ENCODE measurements at regions not wholly inside any gene's neighbourhood (a gene's known extent, or its start where the extent isn't known, plus 50 kb on each side); places are given as distances from the start of the nearest gene placed in this dataset.
"Not testable (repeated sequence)": the region's sequence is repeated elsewhere in the genome, so short reads cannot be mapped to it uniquely, and the experiment has no call there.

DNA sequence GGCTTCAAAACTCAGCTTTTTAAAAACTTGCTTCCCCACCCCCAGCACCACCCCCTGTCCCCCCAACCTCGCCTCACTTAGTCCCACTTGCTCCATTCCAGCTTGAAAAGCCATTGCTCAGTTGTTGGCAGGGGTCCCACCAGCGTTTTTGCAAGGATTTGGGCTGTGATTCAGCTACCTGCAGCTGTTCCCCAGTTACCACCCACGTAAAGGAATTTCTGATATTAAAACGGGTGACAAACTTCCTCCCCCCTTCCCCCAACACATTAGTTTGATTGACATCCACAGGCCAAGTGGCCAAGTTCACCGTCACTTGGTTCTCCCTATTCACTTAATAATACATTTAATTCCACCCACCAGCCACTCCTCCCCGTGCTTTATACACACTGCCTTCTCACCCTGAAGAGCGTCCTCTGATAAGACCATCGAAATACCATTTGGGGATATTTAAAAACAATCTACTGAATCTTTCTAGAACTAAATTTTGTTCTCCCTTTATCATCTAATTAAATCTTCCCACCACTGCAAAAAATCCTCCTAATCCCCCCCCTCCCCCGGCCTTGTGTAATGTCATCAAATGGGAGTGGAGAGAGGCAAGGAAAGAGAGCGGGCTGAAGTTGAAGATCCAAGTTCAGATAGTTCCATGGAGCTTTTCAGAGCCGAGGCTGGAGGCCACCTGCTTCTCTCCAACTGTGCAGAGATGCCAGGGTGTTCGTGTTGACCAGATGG, 55.1 kb downstream of the SOX9 start:
- DNase-seq = no peak

GRCh38 chr17:72176516-72176851, 55.7 kb downstream of the SOX9 start:
- DNase-seq = no peak

GRCh38 chr17:72176951-72177660, 56.3 kb downstream of the SOX9 start:
- DNase-seq = no peak

DNA sequence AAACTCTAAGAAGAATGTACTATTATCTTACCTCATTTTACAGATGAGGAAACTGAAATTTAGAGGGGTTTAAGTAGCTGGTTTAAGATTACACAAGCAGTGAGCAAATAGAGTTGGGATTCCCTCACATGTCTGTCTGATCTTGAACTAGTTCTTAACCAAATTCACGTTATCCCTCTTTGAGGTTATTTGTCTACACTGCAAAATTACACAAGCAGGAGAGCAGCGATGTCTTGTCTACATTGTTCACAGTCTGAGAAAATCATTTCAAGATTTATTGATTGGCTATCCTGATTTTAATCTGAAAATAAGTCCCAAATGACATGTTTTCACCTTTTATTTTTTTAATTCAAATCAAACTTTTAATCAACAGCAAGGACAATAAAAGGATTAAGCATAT, 56.9 kb downstream of the SOX9 start:
- no peak for DNase-seq

GRCh38 chr17:72182371-72182873, 61.6 kb downstream of the SOX9 start:
- no peak for DNase-seq

DNA sequence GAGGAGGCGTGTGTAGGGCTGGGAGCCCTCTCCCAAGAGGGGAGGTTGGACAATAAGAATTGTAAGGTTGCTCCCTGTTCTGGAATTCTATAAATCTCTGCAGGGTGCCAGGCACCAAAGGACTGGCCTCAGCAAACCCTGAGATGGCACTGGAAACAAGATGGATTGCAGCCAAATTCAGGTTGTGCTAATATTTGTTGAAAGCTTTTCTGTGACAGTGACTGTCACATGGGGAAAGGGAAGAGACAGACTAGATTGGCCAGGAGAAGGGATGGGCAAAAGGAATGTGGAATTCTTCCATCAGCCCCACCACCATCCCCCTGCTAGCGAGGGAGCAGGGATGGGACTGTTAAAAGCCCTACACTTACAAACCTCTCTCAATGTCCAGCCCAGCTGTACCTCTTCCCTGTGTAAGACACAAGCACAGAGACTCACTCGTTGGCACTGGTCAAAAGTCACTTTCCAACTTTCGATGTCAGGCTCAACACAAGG, 62.4 kb downstream of the SOX9 start:
- no peak for DNase-seq

DNA sequence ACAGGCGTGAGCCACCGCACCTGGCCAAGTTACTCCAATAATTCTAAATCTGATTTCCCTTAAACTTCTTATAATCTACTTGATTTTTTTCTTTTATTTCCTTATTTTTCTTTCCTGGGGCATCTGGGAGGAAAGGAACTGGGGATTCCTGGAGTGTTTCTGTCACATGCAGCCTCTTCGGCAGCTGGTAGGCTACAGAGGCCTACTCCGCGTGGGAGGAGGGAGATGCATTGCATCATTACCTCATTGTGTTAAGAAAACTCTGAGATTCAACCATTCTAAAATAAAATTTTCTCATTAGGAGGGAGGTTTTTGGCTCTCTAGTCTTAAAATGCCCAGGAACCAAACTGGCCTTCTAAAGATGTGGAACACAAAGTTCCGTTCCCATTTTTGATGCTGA, 64.0 kb downstream of the SOX9 start:
- no peak for DNase-seq

DNA sequence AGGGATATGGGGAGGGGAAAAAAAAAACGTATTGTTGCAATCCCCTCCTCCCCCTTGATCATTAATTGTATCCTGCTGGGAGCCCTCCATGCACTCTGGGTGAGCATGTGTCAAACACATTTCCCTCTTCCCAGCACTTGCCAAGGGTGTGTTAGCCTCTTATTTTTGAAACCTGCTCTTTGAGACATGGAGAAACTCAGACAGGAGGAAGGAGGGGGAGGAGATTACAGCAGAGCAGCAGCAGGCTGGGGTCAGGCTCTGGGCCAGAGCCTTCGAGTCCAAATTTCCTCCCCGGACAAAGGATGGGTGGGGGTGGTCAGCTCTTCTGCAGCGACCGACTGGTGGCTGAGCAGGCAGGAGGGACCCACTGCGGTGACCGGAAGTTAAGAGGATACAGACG, 64.7 kb downstream of the SOX9 start:
- DNase-seq = no peak

GRCh38 chr17:72187556-72187955, 66.7 kb downstream of the SOX9 start:
- no peak for DNase-seq

- no peak for DNase-seq
Measured at GRCh38 chr17:72188801-72189200, 68.0 kb downstream of the SOX9 start.

DNA sequence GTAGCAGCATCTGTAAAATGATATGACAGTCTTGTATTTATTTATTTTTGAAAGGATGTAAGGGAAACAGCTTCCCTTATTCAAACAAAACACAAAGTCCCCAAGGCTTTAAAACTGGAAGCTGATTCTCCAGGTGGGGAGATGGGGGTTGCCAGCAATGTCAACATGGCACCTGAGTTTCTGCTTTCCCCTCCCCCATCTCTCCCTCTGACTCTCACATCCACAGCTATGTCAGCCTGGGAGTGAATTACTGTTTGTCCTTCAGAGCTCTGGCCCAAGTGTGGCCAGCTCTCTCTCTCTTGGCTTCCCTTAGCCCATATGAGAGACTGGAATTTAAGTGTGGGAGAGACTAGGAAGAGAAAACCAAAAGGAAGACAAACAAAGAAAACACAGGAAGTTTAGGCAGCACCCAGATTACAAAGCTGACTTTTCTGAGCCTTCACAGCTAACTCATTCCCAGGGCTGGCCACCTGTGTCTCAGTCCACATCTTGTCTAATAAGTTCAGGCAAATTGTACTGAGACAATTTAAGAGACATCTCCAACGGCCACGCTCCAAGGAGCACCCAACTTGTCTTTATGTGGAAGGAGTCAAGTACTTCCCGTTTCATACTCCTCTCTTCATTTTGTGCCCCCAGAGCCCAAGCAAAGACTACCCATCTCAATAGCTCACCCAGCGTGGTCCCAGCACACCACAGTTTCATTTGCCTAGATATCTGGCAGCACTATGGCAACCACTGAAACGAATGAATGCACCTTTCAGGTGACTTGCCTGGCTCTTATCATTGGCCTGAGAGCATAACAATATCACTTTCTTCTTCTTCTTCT, 69.2 kb downstream of the SOX9 start:
- DNase-seq = no peak

DNA sequence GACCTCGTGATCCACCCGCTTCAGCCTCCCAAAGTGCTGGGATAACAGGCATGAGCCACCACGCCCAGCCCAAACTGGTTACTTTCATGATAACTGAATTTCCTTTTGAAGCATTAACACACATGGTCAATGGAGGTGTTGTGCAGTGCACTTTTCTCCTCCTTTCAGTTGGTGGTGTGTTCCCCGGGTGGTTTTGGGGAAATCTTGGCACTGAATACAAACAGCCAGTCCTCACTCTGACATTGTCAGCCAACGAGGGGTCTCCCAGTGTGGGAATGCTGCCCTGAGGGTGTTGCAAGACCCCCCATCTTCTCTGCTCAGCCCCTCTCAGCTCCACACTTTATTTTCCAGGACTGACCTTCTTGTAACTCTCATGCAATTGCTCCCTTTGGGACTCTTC, 70.5 kb downstream of the SOX9 start:
- DNase-seq = no peak

DNA sequence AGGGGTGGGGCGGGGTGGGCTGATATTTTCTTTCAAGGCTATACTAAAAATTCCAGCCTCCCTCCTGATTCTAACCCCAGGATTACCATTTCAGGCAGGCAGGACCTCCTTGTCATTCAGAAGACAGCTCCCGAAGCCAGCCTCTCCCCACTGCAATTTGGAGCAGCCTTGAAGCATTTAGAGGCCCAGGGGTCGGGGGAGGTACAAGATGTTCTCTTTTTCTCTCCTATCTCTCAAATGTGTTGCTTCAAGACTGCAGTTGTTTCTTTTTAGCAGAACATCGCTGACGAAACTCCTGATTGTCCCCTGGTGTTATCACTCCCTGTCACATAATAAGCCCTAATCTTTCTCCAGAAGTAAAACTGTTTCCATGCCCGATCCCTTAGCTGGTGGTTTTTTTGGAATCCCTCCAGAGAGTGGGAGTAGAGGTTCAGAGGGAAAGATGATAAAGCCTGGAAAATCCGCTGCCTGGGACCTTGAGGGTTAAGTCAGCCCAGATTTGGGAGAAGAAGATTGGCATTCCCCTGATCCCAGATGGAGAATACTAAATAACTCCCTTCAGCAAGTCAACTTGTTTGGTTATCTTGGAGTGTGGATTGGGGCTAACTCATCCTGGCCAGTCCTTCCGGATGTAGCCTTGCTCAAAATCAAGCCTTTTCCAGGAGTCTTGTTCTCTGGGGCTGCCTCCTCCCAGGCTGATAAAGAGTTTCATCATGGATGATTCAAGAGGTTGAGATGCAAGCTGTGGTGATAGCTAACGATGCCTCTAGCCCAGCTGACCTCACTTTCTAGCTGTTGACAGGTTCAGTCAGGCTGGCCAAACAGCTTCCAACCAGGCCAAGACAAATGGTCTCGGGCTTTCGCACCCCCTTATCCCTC, 71.3 kb downstream of the SOX9 start:
- DNase-seq = peak; percentile 55

- no peak for DNase-seq
Measured at GRCh38 chr17:72192800-72193192, 72.0 kb downstream of the SOX9 start.

- no peak for DNase-seq
Measured at GRCh38 chr17:72193391-72194106, 72.7 kb downstream of the SOX9 start.

DNA sequence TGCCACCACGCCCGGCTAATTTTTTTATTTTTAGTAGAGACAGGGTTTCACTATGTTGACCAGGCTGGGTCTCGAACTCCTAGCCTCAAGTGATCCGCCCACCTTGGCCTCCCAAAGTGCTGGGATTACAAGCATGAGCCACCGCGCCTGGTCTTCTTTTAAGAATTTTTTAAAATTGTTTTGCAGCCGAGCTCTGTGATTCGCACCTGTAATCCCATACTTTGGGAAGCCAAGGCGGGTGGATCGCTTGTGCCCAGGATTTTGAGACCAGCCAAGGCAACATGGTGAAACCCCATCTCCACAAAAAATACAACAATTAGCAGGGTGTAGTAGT, 73.3 kb downstream of the SOX9 start:
- not testable (repeated sequence) for DNase-seq

- no peak for DNase-seq
Measured at GRCh38 chr17:72199256-72199655, 78.4 kb downstream of the SOX9 start.

DNA sequence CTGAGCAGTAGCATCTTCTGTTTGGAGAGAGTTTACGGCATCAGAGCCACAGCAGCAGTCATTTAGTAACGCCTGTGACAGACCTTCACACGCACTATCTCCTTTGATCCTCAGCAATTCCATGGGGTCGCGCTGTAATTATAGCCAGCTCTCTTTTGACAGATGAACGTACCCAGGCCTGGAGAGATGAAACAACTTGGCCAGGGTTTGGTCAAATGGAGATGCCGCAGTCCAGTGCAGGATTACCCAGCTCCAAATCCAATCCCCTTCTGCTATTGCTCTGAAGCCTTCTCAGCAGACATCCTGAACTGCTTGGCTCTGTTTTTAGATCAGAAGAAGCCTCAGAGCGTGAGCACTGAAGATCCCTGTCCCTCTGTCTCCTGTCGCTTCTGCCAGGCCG, 83.9 kb downstream of the SOX9 start:
- no peak for DNase-seq

GRCh38 chr17:72205357-72205756, 84.5 kb downstream of the SOX9 start:
- no peak for DNase-seq

GRCh38 chr17:72205822-72206221, 85.0 kb downstream of the SOX9 start:
- no peak for DNase-seq

GRCh38 chr17:72206376-72206775, 85.6 kb downstream of the SOX9 start:
- no peak for DNase-seq

GRCh38 chr17:72208832-72209231, 88.0 kb downstream of the SOX9 start:
- DNase-seq = no peak
